Activated naive CD4-positive, alpha-beta T cell treated with anti-CD3 and anti-CD28 coated beads, Interleukin-2, amount 50 U/mL, for 24 hours (primary cell): ENCODE measurements at regions not wholly inside any gene's neighbourhood (a gene's known extent, or its start where the extent isn't known, plus 50 kb on each side); places are given as distances from the start of the nearest gene placed in this dataset.

Experiments used
- H3K27ac Mint-ChIP-seq: one replicate; pipeline ENCODE4 v1.8.0; 2021; ENCODE audit warnings: mild to moderate bottlenecking, mixed read lengths
- H3K27me3 Mint-ChIP-seq: one replicate; pipeline ENCODE4 v1.8.0; 2021; ENCODE audit warnings: mixed read lengths
- H3K36me3 Mint-ChIP-seq: one replicate; pipeline ENCODE4 v1.8.0; 2021; ENCODE audit warnings: mixed read lengths
- H3K4me1 Mint-ChIP-seq: one replicate; pipeline ENCODE4 v1.8.0; 2021; ENCODE audit warnings: mixed read lengths
- H3K4me3 Mint-ChIP-seq: one replicate; pipeline ENCODE4 v1.8.0; 2021; ENCODE audit warnings: mild to moderate bottlenecking, mixed read lengths
- H3K9me3 Mint-ChIP-seq: one replicate; pipeline ENCODE4 v1.8.0; 2021; ENCODE audit warnings: mixed read lengths

- no peaks in the 10 kb centered on the region for H3K27me3 Mint-ChIP-seq
- H3K27ac Mint-ChIP-seq = no peak overlapping the region
- H3K36me3 Mint-ChIP-seq = no peaks in the 10 kb centered on the region
- H3K9me3 Mint-ChIP-seq = peaks cover 10% of the 10 kb centered on the region
- no peak overlapping the region for H3K4me3 Mint-ChIP-seq
- no peaks in the 10 kb centered on the region for H3K4me1 Mint-ChIP-seq
Observed at GRCh38 chr4:63787326-63787725, 621.9 kb downstream of the TECRL start.

- Mint-ChIP-seq H3K9me3 (peaks cover 8% of the 10 kb centered on the region), H3K27ac (no peak overlapping the region), H3K27me3 (no peaks in the 10 kb centered on the region), H3K4me1 (no peaks in the 10 kb centered on the region), H3K4me3 (no peak overlapping the region), H3K36me3 (no peaks in the 10 kb centered on the region)
Observed at GRCh38 chr4:63786171-63786570, 623.1 kb downstream of the TECRL start.

- Mint-ChIP-seq H3K36me3 (no peaks in the 10 kb centered on the region), H3K4me1 (no peaks in the 10 kb centered on the region), H3K27ac (no peak overlapping the region), H3K4me3 (no peak overlapping the region), H3K27me3 (no peaks in the 10 kb centered on the region), H3K9me3 (peaks cover 12% of the 10 kb centered on the region)
Observed at GRCh38 chr4:63784822-63785221, 624.4 kb downstream of the TECRL start.

GRCh38 chr4:63777601-63778000 is 631.6 kb downstream of the TECRL start:
- no peak overlapping the region for H3K27ac Mint-ChIP-seq
- no peaks in the 10 kb centered on the region for H3K4me1 Mint-ChIP-seq
- peaks cover 8% of the 10 kb centered on the region for H3K9me3 Mint-ChIP-seq
- H3K27me3 Mint-ChIP-seq = no peaks in the 10 kb centered on the region
- no peak overlapping the region for H3K4me3 Mint-ChIP-seq
- H3K36me3 Mint-ChIP-seq = no peaks in the 10 kb centered on the region

GRCh38 chr4:63764400-63764799 is 644.9 kb downstream of the TECRL start:
- Mint-ChIP-seq H3K27me3 (no peaks in the 10 kb centered on the region), H3K27ac (no peak overlapping the region), H3K36me3 (no peaks in the 10 kb centered on the region), H3K9me3 (no peaks in the 10 kb centered on the region), H3K4me1 (no peaks in the 10 kb centered on the region), H3K4me3 (no peak overlapping the region)

GRCh38 chr4:63757929-63758328 is 651.3 kb downstream of the TECRL start:
- Mint-ChIP-seq H3K4me3 (no peak overlapping the region), H3K9me3 (no peaks in the 10 kb centered on the region), H3K27me3 (no peaks in the 10 kb centered on the region), H3K36me3 (no peaks in the 10 kb centered on the region), H3K27ac (no peak overlapping the region), H3K4me1 (no peaks in the 10 kb centered on the region)

GRCh38 chr4:63742882-63743281 is 666.4 kb downstream of the TECRL start:
- H3K9me3 Mint-ChIP-seq = no peaks in the 10 kb centered on the region
- H3K4me3 Mint-ChIP-seq = no peak overlapping the region
- H3K27me3 Mint-ChIP-seq = no peaks in the 10 kb centered on the region
- no peaks in the 10 kb centered on the region for H3K4me1 Mint-ChIP-seq
- H3K27ac Mint-ChIP-seq = no peak overlapping the region
- H3K36me3 Mint-ChIP-seq = no peaks in the 10 kb centered on the region

- Mint-ChIP-seq H3K36me3 (no peaks in the 10 kb centered on the region), H3K4me3 (no peak overlapping the region), H3K27ac (no peak overlapping the region), H3K9me3 (peaks cover 4% of the 10 kb centered on the region), H3K27me3 (no peaks in the 10 kb centered on the region), H3K4me1 (no peaks in the 10 kb centered on the region)
Observed at GRCh38 chr4:63729519-63729918, 679.7 kb downstream of the TECRL start.

- H3K36me3 Mint-ChIP-seq = no peaks in the 10 kb centered on the region
- H3K9me3 Mint-ChIP-seq = peaks cover 4% of the 10 kb centered on the region
- no peaks in the 10 kb centered on the region for H3K4me1 Mint-ChIP-seq
- no peak overlapping the region for H3K4me3 Mint-ChIP-seq
- no peak overlapping the region for H3K27ac Mint-ChIP-seq
- H3K27me3 Mint-ChIP-seq = no peaks in the 10 kb centered on the region
Observed at GRCh38 chr4:63728480-63729177, 680.6 kb downstream of the TECRL start.

- no peaks in the 10 kb centered on the region for H3K27me3 Mint-ChIP-seq
- no peak overlapping the region for H3K4me3 Mint-ChIP-seq
- no peaks in the 10 kb centered on the region for H3K4me1 Mint-ChIP-seq
- H3K36me3 Mint-ChIP-seq = no peaks in the 10 kb centered on the region
- no peak overlapping the region for H3K27ac Mint-ChIP-seq
- H3K9me3 Mint-ChIP-seq = no peaks in the 10 kb centered on the region
Observed at GRCh38 chr4:63717384-63717783, 691.9 kb downstream of the TECRL start.

GRCh38 chr4:63708661-63709060 is 700.6 kb downstream of the TECRL start:
- Mint-ChIP-seq H3K4me3 (no peak overlapping the region), H3K36me3 (no peaks in the 10 kb centered on the region), H3K27me3 (no peaks in the 10 kb centered on the region), H3K4me1 (no peaks in the 10 kb centered on the region), H3K27ac (no peak overlapping the region), H3K9me3 (no peaks in the 10 kb centered on the region)

- Mint-ChIP-seq H3K36me3 (no peaks in the 10 kb centered on the region), H3K4me3 (no peak overlapping the region), H3K27me3 (no peaks in the 10 kb centered on the region), H3K27ac (no peak overlapping the region), H3K4me1 (no peaks in the 10 kb centered on the region), H3K9me3 (no peaks in the 10 kb centered on the region)
Observed at GRCh38 chr4:63700569-63700968, 708.7 kb downstream of the TECRL start.

- Mint-ChIP-seq H3K27me3 (no peaks in the 10 kb centered on the region), H3K36me3 (no peaks in the 10 kb centered on the region), H3K4me3 (no peak overlapping the region), H3K4me1 (no peaks in the 10 kb centered on the region), H3K9me3 (peaks cover 15% of the 10 kb centered on the region), H3K27ac (no peak overlapping the region)
Observed at GRCh38 chr4:63693321-63693720, 715.9 kb downstream of the TECRL start.

GRCh38 chr4:63678358-63678931 is 730.8 kb downstream of the TECRL start:
- Mint-ChIP-seq H3K27me3 (no peaks in the 10 kb centered on the region), H3K4me1 (no peaks in the 10 kb centered on the region), H3K4me3 (no peak overlapping the region)

GRCh38 chr4:63670735-63671134 is 738.5 kb downstream of the TECRL start:
- Mint-ChIP-seq H3K9me3 (peaks cover 12% of the 10 kb centered on the region), H3K4me1 (no peaks in the 10 kb centered on the region), H3K27me3 (no peaks in the 10 kb centered on the region), H3K36me3 (no peaks in the 10 kb centered on the region), H3K4me3 (no peak overlapping the region), H3K27ac (no peak overlapping the region)

More at GRCh38 chr4:63678358-63678931, 730.8 kb downstream of the TECRL start:
- no peaks in the 10 kb centered on the region for H3K9me3 Mint-ChIP-seq
- no peak overlapping the region for H3K27ac Mint-ChIP-seq
- H3K36me3 Mint-ChIP-seq = no peaks in the 10 kb centered on the region

- Mint-ChIP-seq H3K9me3 (peaks cover 4% of the 10 kb centered on the region), H3K36me3 (no peaks in the 10 kb centered on the region), H3K27me3 (no peaks in the 10 kb centered on the region), H3K27ac (no peak overlapping the region), H3K4me3 (no peak overlapping the region), H3K4me1 (no peaks in the 10 kb centered on the region)
Observed at GRCh38 chr4:63663870-63664269, 745.4 kb downstream of the TECRL start.

GRCh38 chr4:63644396-63644795 is 764.9 kb downstream of the TECRL start:
- Mint-ChIP-seq H3K36me3 (no peaks in the 10 kb centered on the region), H3K27me3 (no peaks in the 10 kb centered on the region), H3K27ac (no peak overlapping the region), H3K4me3 (no peak overlapping the region), H3K4me1 (no peaks in the 10 kb centered on the region), H3K9me3 (no peaks in the 10 kb centered on the region)
